Activated CD4-positive, alpha-beta T cell treated with anti-CD3 and anti-CD28 coated beads for 36 hours (primary cell): ENCODE measurements at regions not wholly inside any gene's neighbourhood (a gene's known extent, or its start where the extent isn't known, plus 50 kb on each side); places are given as distances from the start of the nearest gene placed in this dataset.
"Not testable (repeated sequence)": the region's sequence is repeated elsewhere in the genome, so short reads cannot be mapped to it uniquely, and the experiment has no call there.

Experiments used
- ATAC-seq: fragments of 200-7000 bp; cut with Tn5 transposase; one replicate; pipeline ENCODE4 v1.10.0; 2021; ENCODE audit warnings: mild to moderate bottlenecking, moderate library complexity
- CTCF ChIA-PET: fragments of 350-600 bp; sonication (Branson Sonifier 250); formaldehyde crosslinking; loops from one replicate; lab custom pipeline; 2021; ENCODE audit warnings: antibody characterized with exemption; lab: Charles Lee
- POLR2A ChIA-PET: fragments of 350-600 bp; sonication (Branson Sonifier 250); formaldehyde crosslinking; loops from one replicate; lab custom pipeline; 2021; ENCODE audit warnings: antibody characterized with exemption, inconsistent platforms; lab: Charles Lee
- DNase-seq: peaks from one replicate; pipeline ENCODE4 v3.0.0-alpha.2; 2020
- H3K27ac Mint-ChIP-seq: one replicate; pipeline ENCODE4 v1.8.0; 2021; ENCODE audit warnings: mixed read lengths
- H3K27me3 Mint-ChIP-seq: one replicate; pipeline ENCODE4 v1.8.0; 2021; ENCODE audit warnings: mixed read lengths
- H3K36me3 Mint-ChIP-seq: one replicate; pipeline ENCODE4 v1.8.0; 2021; ENCODE audit warnings: low read depth, mixed read lengths
- H3K4me1 Mint-ChIP-seq: one replicate; pipeline ENCODE4 v1.8.0; 2021; ENCODE audit warnings: mixed read lengths
- H3K4me3 Mint-ChIP-seq: one replicate; pipeline ENCODE4 v1.8.0; 2021; ENCODE audit warnings: mild to moderate bottlenecking, moderate library complexity, mixed read lengths
- H3K9me3 Mint-ChIP-seq: one replicate; pipeline ENCODE4 v1.8.0; 2021; ENCODE audit warnings: low read depth, mixed read lengths
- intact Hi-C, 2 experiments: fragments of 100-400 bp; cut with DNase I in 1 of 2; cut with micrococcal nuclease in 1 of 2; formaldehyde crosslinking; loops; one replicate each; pipeline versions ENCODE4 v1.14.2 to v1.15.1; 2022 to 2024; cut with DNase I, micrococcal nuclease

DNA sequence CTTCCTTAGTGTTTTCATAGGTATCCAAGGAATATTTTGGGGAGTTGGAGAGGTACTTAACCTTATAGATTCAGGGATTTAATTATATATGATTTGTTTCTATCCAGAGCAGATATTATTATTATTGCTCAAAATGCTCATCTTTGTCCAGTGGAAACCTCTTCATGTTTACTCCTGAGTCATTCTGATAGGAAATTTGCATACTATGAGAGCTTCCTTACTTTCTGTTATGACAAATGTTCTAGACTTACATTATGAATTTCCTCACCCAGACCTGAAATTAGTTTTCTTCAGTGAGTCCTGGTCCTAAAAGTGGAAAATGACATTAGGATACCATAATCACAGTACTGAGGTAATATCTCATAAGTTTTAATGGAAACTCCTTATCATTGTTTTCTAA lies 57.5 kb upstream of the PLPPR5 start:
- no peak for ATAC-seq
- intact Hi-C loops, result no loop called here
- Mint-ChIP-seq H3K27me3 (peaks cover 10% of the 10 kb centered on the region), H3K4me3 (no peak overlapping the region), H3K4me1 (no peaks in the 10 kb centered on the region), H3K36me3 (no peaks in the 10 kb centered on the region), H3K27ac (no peak overlapping the region), H3K9me3 (no peaks in the 10 kb centered on the region)
- POLR2A ChIA-PET, result no interaction called here
- CTCF ChIA-PET, result no interaction called here
- DNase-seq, result no peak

GRCh38 chr1:99069146-99069545 lies 64.5 kb upstream of the PLPPR5 start:
- Mint-ChIP-seq H3K27me3 (peaks cover 3% of the 10 kb centered on the region), H3K9me3 (no peaks in the 10 kb centered on the region), H3K4me3 (no peak overlapping the region), H3K36me3 (no peaks in the 10 kb centered on the region), H3K4me1 (no peaks in the 10 kb centered on the region), H3K27ac (no peak overlapping the region)
- intact Hi-C loops, result no loop called here
- no peak for DNase-seq
- POLR2A ChIA-PET, result no interaction called here
- no peak for ATAC-seq
- CTCF ChIA-PET, result no interaction called here

GRCh38 chr1:99078529-99078928 lies 73.9 kb upstream of the PLPPR5 start:
- CTCF ChIA-PET, H3K4me3 Mint-ChIP-seq, DNase-seq, H3K27ac Mint-ChIP-seq, H3K4me1 Mint-ChIP-seq, POLR2A ChIA-PET, H3K27me3 Mint-ChIP-seq, H3K36me3 Mint-ChIP-seq, ATAC-seq, H3K9me3 Mint-ChIP-seq, intact Hi-C loops: not testable (repeated sequence)

GRCh38 chr1:99082366-99082765 lies 77.7 kb upstream of the PLPPR5 start:
- intact Hi-C loops, result no loop called here
- no peaks in the 10 kb centered on the region for H3K4me1 Mint-ChIP-seq
- ATAC-seq (no peak), DNase-seq (no peak)
- CTCF ChIA-PET, result interaction anchor here (1.2 kb wide), 1 partner anchor 11 kb away, joined by 3 read pairs; no protein-coding TSS in a partner anchor
- POLR2A ChIA-PET, result no interaction called here
- H3K36me3 Mint-ChIP-seq, result no peaks in the 10 kb centered on the region
- no peaks in the 10 kb centered on the region for H3K27me3 Mint-ChIP-seq
- no peaks in the 10 kb centered on the region for H3K9me3 Mint-ChIP-seq
- no peak overlapping the region for H3K4me3 Mint-ChIP-seq
- no peak overlapping the region for H3K27ac Mint-ChIP-seq

GRCh38 chr1:99083338-99083737 lies 78.7 kb upstream of the PLPPR5 start:
- no peak for ATAC-seq
- no peak for DNase-seq
- Mint-ChIP-seq H3K27ac (no peak overlapping the region), H3K4me3 (no peak overlapping the region), H3K27me3 (no peaks in the 10 kb centered on the region), H3K36me3 (no peaks in the 10 kb centered on the region), H3K4me1 (no peaks in the 10 kb centered on the region), H3K9me3 (peaks cover 2% of the 10 kb centered on the region)
- POLR2A ChIA-PET, result no interaction called here
- CTCF ChIA-PET, result no interaction called here
- intact Hi-C loops, result no loop called here

- Mint-ChIP-seq H3K4me3 (no peak overlapping the region), H3K36me3 (no peaks in the 10 kb centered on the region), H3K4me1 (no peaks in the 10 kb centered on the region), H3K27ac (no peak overlapping the region), H3K27me3 (no peaks in the 10 kb centered on the region), H3K9me3 (peaks cover 6% of the 10 kb centered on the region)
- ATAC-seq (no peak), DNase-seq (no peak)
- POLR2A ChIA-PET, result no interaction called here
- CTCF ChIA-PET, result no interaction called here
- intact Hi-C loops, result no loop called here
Observed at GRCh38 chr1:99084562-99084961, 79.9 kb upstream of the PLPPR5 start.

DNA sequence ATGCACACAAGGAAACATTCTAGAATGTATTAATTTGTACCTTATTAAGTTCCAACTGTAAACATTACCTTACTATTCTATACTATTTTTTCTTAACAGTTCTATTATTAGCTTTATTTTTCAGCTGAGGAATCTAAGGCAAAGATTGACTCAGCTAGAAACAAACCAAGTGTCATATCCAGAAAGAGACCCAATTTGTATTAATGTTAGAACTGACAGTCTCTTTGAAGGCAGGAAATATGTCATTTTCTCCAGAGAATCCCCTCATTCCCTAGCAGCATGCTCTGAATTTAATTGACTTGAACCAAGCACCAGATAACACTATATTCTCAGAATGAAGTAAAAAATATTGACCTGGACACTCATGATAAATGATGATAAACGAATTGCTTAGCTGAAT lies 81.4 kb upstream of the PLPPR5 start:
- ATAC-seq, result no peak

GRCh38 chr1:99098589-99098988 lies 93.9 kb upstream of the PLPPR5 start:
- Mint-ChIP-seq H3K9me3 (peaks cover 22% of the 10 kb centered on the region), H3K36me3 (peaks cover 6% of the 10 kb centered on the region), H3K4me3 (no peak overlapping the region), H3K27me3 (peaks cover 4% of the 10 kb centered on the region), H3K4me1 (no peaks in the 10 kb centered on the region), H3K27ac (no peak overlapping the region)
- intact Hi-C loops, result no loop called here
- CTCF ChIA-PET, result no interaction called here
- DNase-seq (no peak), ATAC-seq (no peak)
- POLR2A ChIA-PET, result no interaction called here

More for the DNA sequence above, 81.4 kb upstream of the PLPPR5 start:
- no peaks in the 10 kb centered on the region for H3K36me3 Mint-ChIP-seq
- ChIA-PET POLR2A (no interaction called here), CTCF (no interaction called here)
- H3K4me3 Mint-ChIP-seq, result no peak overlapping the region
- no peaks in the 10 kb centered on the region for H3K4me1 Mint-ChIP-seq
- DNase-seq, result no peak
- no peak overlapping the region for H3K27ac Mint-ChIP-seq
- no peaks in the 10 kb centered on the region for H3K27me3 Mint-ChIP-seq
- intact Hi-C loops, result no loop called here
- H3K9me3 Mint-ChIP-seq, result peaks cover 6% of the 10 kb centered on the region

DNA sequence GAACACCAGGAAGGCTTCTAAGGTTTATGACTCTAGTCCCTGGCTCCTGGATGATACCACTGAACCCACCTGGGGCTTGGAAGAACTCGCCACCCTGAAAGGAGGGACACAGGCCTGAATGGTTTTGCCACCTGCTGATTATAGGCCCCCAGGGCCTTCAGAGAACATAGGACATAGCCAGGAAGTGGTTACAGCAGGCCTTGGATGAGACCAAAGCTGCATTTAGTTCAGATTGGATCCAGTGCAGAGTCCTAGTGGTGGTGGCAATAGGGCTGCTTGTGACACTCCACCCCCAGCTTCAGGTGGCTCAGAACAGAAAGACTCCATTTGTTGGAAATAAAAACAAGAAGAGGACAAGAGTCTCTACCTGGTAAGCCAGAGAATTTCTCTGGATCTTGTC lies 101.6 kb upstream of the PLPPR5 start:
- POLR2A ChIA-PET, result no interaction called here
- CTCF ChIA-PET, result no interaction called here
- no peaks in the 10 kb centered on the region for H3K36me3 Mint-ChIP-seq
- peaks cover 4% of the 10 kb centered on the region for H3K4me1 Mint-ChIP-seq
- H3K27ac Mint-ChIP-seq, result no peak overlapping the region
- DNase-seq (no peak), ATAC-seq (no peak)
- peaks cover 3% of the 10 kb centered on the region for H3K9me3 Mint-ChIP-seq
- H3K4me3 Mint-ChIP-seq, result no peak overlapping the region
- H3K27me3 Mint-ChIP-seq, result no peaks in the 10 kb centered on the region
- intact Hi-C loops, result no loop called here

- H3K27me3 Mint-ChIP-seq, result no peaks in the 10 kb centered on the region
- H3K9me3 Mint-ChIP-seq, result no peaks in the 10 kb centered on the region
- intact Hi-C loops, result no loop called here
- ChIA-PET POLR2A (no interaction called here), CTCF (no interaction called here)
- no peak for ATAC-seq
- H3K4me3 Mint-ChIP-seq, result no peak overlapping the region
- no peak for DNase-seq
- H3K36me3 Mint-ChIP-seq, result no peaks in the 10 kb centered on the region
- no peak overlapping the region for H3K27ac Mint-ChIP-seq
- H3K4me1 Mint-ChIP-seq, result peaks cover 4% of the 10 kb centered on the region
Observed at GRCh38 chr1:99107680-99108079, 103.0 kb upstream of the PLPPR5 start.

DNA sequence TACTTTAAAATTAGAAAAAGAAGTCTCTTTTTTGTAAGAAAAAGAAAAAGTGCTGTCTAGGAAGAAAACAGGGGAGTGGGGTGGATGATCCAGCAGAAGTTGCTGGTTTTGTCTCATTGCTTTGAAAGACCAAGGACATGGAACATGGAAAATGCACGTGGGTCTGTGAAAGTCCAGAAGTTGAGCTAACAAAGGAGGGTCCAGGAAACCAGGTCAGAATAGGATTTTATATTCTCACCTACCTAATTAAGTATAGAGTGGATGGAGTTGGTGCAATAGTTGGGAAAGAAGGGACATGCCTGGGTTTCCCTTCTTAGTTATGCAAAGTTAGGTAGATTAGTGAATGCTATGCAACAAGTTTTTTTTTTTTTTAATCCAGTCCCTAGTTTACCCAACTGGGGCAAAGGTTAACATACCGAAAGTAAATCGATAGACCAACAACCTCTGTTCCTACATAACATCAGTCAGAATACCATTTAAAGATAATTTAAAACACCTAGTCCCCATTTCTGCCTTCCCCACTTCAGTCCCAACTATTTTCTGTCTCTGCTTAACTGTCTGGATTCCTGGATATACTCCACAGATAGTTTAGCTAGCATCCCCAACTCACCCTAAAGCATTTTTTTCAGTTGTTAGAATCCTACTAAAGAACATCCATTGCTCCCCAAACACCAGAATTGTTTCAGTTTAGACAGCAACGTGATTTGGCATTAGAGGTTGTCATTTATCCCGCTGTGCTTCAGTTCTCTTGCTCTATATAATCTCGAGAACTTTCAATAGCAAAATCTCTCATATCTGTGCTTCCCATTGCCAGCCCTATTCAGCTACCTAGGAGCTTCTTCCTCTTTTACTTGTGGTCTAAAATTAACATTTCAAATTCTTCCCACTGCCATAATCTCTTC lies 105.7 kb upstream of the PLPPR5 start:
- DNase-seq, result no peak
- CTCF ChIA-PET, result no interaction called here
- Mint-ChIP-seq H3K9me3 (no peaks in the 10 kb centered on the region), H3K27me3 (peaks cover 2% of the 10 kb centered on the region), H3K4me1 (peaks cover 4% of the 10 kb centered on the region), H3K27ac (no peak overlapping the region), H3K4me3 (no peak overlapping the region), H3K36me3 (no peaks in the 10 kb centered on the region)
- POLR2A ChIA-PET, result no interaction called here
- intact Hi-C loops, result loop anchor here in 1 of 2 experiments (10.0 kb wide), 1 partner anchor 306 kb away; no protein-coding TSS in a partner anchor
- no peak for ATAC-seq

- no peaks in the 10 kb centered on the region for H3K9me3 Mint-ChIP-seq
- no peaks in the 10 kb centered on the region for H3K36me3 Mint-ChIP-seq
- no peak for DNase-seq
- H3K27ac Mint-ChIP-seq, result no peak overlapping the region
- POLR2A ChIA-PET, result no interaction called here
- no peak overlapping the region for H3K4me3 Mint-ChIP-seq
- peaks cover 2% of the 10 kb centered on the region for H3K27me3 Mint-ChIP-seq
- no peaks in the 10 kb centered on the region for H3K4me1 Mint-ChIP-seq
- CTCF ChIA-PET, result no interaction called here
- no peak for ATAC-seq
- intact Hi-C loops, result loop anchor here in 1 of 2 experiments (10.0 kb wide), 1 partner anchor 310 kb away; no protein-coding TSS in a partner anchor
Observed at GRCh38 chr1:99115231-99115630, 110.6 kb upstream of the PLPPR5 start.
